HCT116 (cell line): ENCODE measurements at regions not wholly inside any gene's neighbourhood (a gene's known extent, or its start where the extent isn't known, plus 50 kb on each side); places are given as distances from the start of the nearest gene placed in this dataset.

ENCODE experiments used
- ATAC-seq: fragments of 200-7000 bp; cut with Tn5 transposase; 2 replicates; pipeline ENCODE4 v1.9.1; 2020; ENCODE audit warnings: mild to moderate bottlenecking, moderate library complexity
- BruUV-seq: library from RNA; stranded (reverse); fragments of 400-500 nt; replicated peaks from 2 replicates; lab custom pipeline; 2021; lab: Mats Ljungman, UMichigan
- CTCF ChIA-PET: fragments of 300-600 bp; sonication (Branson Sonifier 250); formaldehyde crosslinking; loops from one replicate; lab custom pipeline; 2021; ENCODE audit warnings: antibody characterized with exemption; lab: Charles Lee
- POLR2A ChIA-PET: fragments of 300-600, 350-600 bp; sonication (Branson Sonifier 250); formaldehyde crosslinking; loops from one replicate; lab custom pipeline; 2021; ENCODE audit warnings: antibody characterized with exemption; lab: Charles Lee
- RAD21 ChIA-PET, 2 experiments: fragments of 300-600 bp; sonication (Branson Sonifier 250); formaldehyde crosslinking; loops; one replicate each; lab custom pipeline; 2023; ENCODE audit warnings: low total read pairs in 2 of 2; ENCODE audit not compliant: uncharacterized antibody in 2 of 2, unreplicated experiment in 2 of 2, low non-redundant PET in 1 of 2; lab: Charles Lee
- DNase-seq: peaks from one replicate; pipeline ENCODE4 v3.0.0-alpha.2; 2010; ENCODE audit warnings: low read depth, low spot score
- H2AFZ ChIP-seq: fragments of 200-600 bp; shearing (Covaris generic), sonication (generic); 2 replicates; pipeline ENCODE4 v1.6.1; 2017; ENCODE audit warnings: low read depth, mixed run types, mixed read lengths, antibody characterized with exemption, low read length; ENCODE audit not compliant: poor library complexity, severe bottlenecking
- H3K27ac ChIP-seq: 2 replicates; pipeline ENCODE4 v1.5.1; 2012; ENCODE audit warnings: low read depth, low read length
- H3K27me3 ChIP-seq: fragments of 200-600 bp; sonication (generic); 2 replicates; pipeline ENCODE4 v1.6.1; 2016; ENCODE audit warnings: mixed run types, low read length, mixed read lengths; ENCODE audit not compliant: insufficient read depth
- H3K36me3 ChIP-seq, 2 experiments: fragments of 200-500 bp in 1 of 2; fragments of 200-600 bp in 1 of 2; sonication (Bioruptor generic) in 1 of 2; sonication (generic) in 1 of 2; 2 replicates each; pipeline versions ENCODE4 v1.5.1 to v1.6.1; 2014 to 2016; ENCODE audit warnings: low read length in 2 of 2, inconsistent platforms in 1 of 2, mixed read lengths in 1 of 2, mixed run types in 1 of 2; ENCODE audit not compliant: insufficient read depth in 2 of 2, control insufficient read depth in 1 of 2
- H3K4me1 ChIP-seq, 2 experiments: fragments of 200-600 bp in 1 of 2; sonication (generic) in 1 of 2; 2 replicates each; pipeline versions ENCODE4 v1.5.1 to v1.6.1; 2012 to 2017; ENCODE audit warnings: low read length in 2 of 2, inconsistent platforms in 1 of 2, mild to moderate bottlenecking in 1 of 2, mixed read lengths in 1 of 2, mixed run types in 1 of 2, moderate library complexity in 1 of 2; ENCODE audit not compliant: insufficient read depth in 2 of 2, control insufficient read depth in 1 of 2
- H3K4me2 ChIP-seq: fragments of 200-600 bp; sonication (generic); 2 replicates; pipeline ENCODE4 v1.6.1; 2017; ENCODE audit warnings: mixed run types, low read length, mixed read lengths
- H3K4me3 ChIP-seq, 2 experiments: fragments of 200-600 bp in 1 of 2; sonication (generic) in 1 of 2; replicated peaks in 1 of 2; 2 replicates each; pipeline ENCODE4 v1.5.1; 2011 to 2016; ENCODE audit warnings: low read length in 2 of 2, control low read depth in 1 of 2, low read depth in 1 of 2, mild to moderate bottlenecking in 1 of 2, mixed read lengths in 1 of 2, mixed run types in 1 of 2
- H3K79me2 ChIP-seq: fragments of 200-600 bp; sonication (generic); 2 replicates; pipeline ENCODE4 v1.6.1; 2017; ENCODE audit warnings: mild to moderate bottlenecking, mixed run types, low read length, moderate library complexity, mixed read lengths; ENCODE audit not compliant: insufficient read depth
- H3K9ac ChIP-seq: fragments of 200-600 bp; sonication (generic); 2 replicates; pipeline ENCODE4 v1.6.1; 2016; ENCODE audit warnings: low read length, mixed read lengths
- H3K9me2 ChIP-seq: fragments of 200-600 bp; sonication (generic), shearing (Covaris generic); 2 replicates; pipeline ENCODE4 v1.6.1; 2017; ENCODE audit warnings: mixed run types, mild to moderate bottlenecking, moderate library complexity; ENCODE audit not compliant: insufficient read depth
- H3K9me3 ChIP-seq, 2 experiments: fragments of 200-500 bp in 1 of 2; fragments of 200-600 bp in 1 of 2; sonication (Bioruptor generic) in 1 of 2; sonication (generic) in 1 of 2; 2 replicates each; pipeline ENCODE4 v1.6.1; 2014 to 2017; ENCODE audit warnings: low read length in 2 of 2, mixed read lengths in 2 of 2, inconsistent platforms in 1 of 2, low read depth in 1 of 2, mild to moderate bottlenecking in 1 of 2, mixed run types in 1 of 2, moderate library complexity in 1 of 2; ENCODE audit not compliant: control insufficient read depth in 1 of 2, insufficient read depth in 1 of 2
- H4K20me1 ChIP-seq: fragments of 200-600 bp; sonication (generic), shearing (Covaris generic); 2 replicates; pipeline ENCODE4 v1.6.1; 2017; ENCODE audit warnings: mixed run types, mild to moderate bottlenecking, moderate library complexity; ENCODE audit not compliant: insufficient read depth
- CBX3 ChIP-seq: IDR thresholded peaks from 2 replicates; pipeline ENCODE4 v1.6.1; 2012; ENCODE audit warnings: low read depth
- CEBPB ChIP-seq: IDR thresholded peaks from 2 replicates; pipeline ENCODE4 v1.6.1; 2012; ENCODE audit warnings: low read depth
- ELF1 ChIP-seq: IDR thresholded peaks from 2 replicates; pipeline ENCODE4 v1.6.1; 2012; ENCODE audit warnings: low read depth, borderline replicate concordance
- EZH2 ChIP-seq: fragments of 200-600 bp; sonication (generic); IDR thresholded peaks from 2 replicates; pipeline ENCODE4 v1.6.1; 2017; ENCODE audit warnings: antibody characterized with exemption, mixed run types
- FOSL1 ChIP-seq: IDR thresholded peaks from 2 replicates; pipeline ENCODE4 v1.6.1; 2012; ENCODE audit warnings: low read depth
- JUND ChIP-seq: IDR thresholded peaks from 2 replicates; pipeline ENCODE4 v1.6.1; 2012
- POLR2A ChIP-seq: IDR thresholded peaks from 2 replicates; pipeline ENCODE4 v1.7.0; 2011; ENCODE audit warnings: borderline replicate concordance; ENCODE audit not compliant: insufficient read depth, insufficient read length; ENCODE audit errors: extremely low read depth
- POLR2AphosphoS5 ChIP-seq: IDR thresholded peaks from 2 replicates; pipeline ENCODE4 v1.6.1; 2011; ENCODE audit warnings: mild to moderate bottlenecking, low read depth, low read length, moderate library complexity
- RAD21 ChIP-seq: IDR thresholded peaks from 2 replicates; pipeline ENCODE4 v1.6.1; 2012; ENCODE audit warnings: low read depth, mild to moderate bottlenecking
- SRF ChIP-seq: IDR thresholded peaks from 2 replicates; pipeline ENCODE4 v1.6.1; 2012; ENCODE audit warnings: low read depth
- TCF7L2 ChIP-seq: IDR thresholded peaks from 2 replicates; pipeline ENCODE4 v1.7.0; 2011; ENCODE audit warnings: borderline replicate concordance, inconsistent platforms; ENCODE audit not compliant: insufficient read depth, insufficient read length; ENCODE audit errors: extremely low read depth
- YY1 ChIP-seq: IDR thresholded peaks from 2 replicates; pipeline ENCODE4 v1.6.1; 2011; ENCODE audit warnings: low read length, low read depth, moderate library complexity, mild to moderate bottlenecking; ENCODE audit not compliant: insufficient replicate concordance; ENCODE audit errors: extremely low read depth
- ZFX ChIP-seq: fragments of 450-650 bp; IDR thresholded peaks from 2 replicates; pipeline ENCODE4 v1.6.1; 2017
- ZNF274 ChIP-seq: fragments of 200-500 bp; sonication (Bioruptor generic); IDR thresholded peaks from 2 replicates; pipeline ENCODE4 v1.6.1; 2014; ENCODE audit warnings: mild to moderate bottlenecking, low read depth, low read length, inconsistent platforms
- intact Hi-C: fragments of 100-400 bp; cut with micrococcal nuclease; formaldehyde crosslinking; loops from 2 replicates; pipeline ENCODE4 v1.10.0; 2022
- TF ChIP-seq, protein P1 (sequence below), 3 experiments: fragments of 200-600 bp in 1 of 3; sonication (generic) in 1 of 3; IDR thresholded peaks in 2 of 3; conservative IDR thresholded peaks in 1 of 3; 2 replicates each; pipeline ENCODE4 v1.5.1; 2012 to 2017; ENCODE audit warnings: low read depth in 2 of 3, low read length in 2 of 3, antibody characterized with exemption in 1 of 3, borderline replicate concordance in 1 of 3, control low read depth in 1 of 3, mild to moderate bottlenecking in 1 of 3, mixed read lengths in 1 of 3, mixed run types in 1 of 3, moderate library complexity in 1 of 3; ENCODE audit not compliant: insufficient read depth in 1 of 3
- TF ChIP-seq, protein P2 (sequence below): IDR thresholded peaks from 2 replicates; pipeline ENCODE4 v1.6.1; 2012
- TF ChIP-seq, protein P3 (sequence below): IDR thresholded peaks from 2 replicates; pipeline ENCODE4 v1.6.1; 2012; ENCODE audit warnings: low read depth

DNA sequence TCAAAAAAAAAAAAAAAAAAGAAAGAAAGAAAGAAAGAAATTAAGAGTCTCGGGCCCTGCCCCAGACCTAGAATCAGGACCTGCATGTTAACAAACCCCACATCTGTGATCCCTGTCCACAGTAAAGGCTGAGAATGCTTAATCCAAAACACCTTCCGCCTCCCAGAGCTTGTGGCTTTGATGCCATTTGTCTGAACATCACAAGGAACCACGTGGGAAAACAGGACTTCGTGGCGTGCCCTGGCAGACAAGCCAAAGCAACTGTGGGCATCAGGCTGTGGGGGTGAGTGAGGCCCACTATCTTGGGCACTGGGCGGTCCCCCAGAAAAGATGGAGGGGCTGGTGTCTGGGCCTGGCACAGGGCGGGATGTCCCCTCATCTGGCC is 173.4 kb upstream of the CIBAR2 start:
- Histone ChIP-seq H3K4me3 (no peak overlapping the region), H3K9me3 (no peaks in the 10 kb centered on the region), H3K9me2 (no peaks in the 10 kb centered on the region), H3K4me1 (no peaks in the 10 kb centered on the region), H3K79me2 (no peaks in the 10 kb centered on the region), H4K20me1 (no peaks in the 10 kb centered on the region), H3K4me2 (no peak overlapping the region), H3K27ac (no peak overlapping the region), H3K9ac (no peak overlapping the region), H2AFZ (no peak overlapping the region), H3K36me3 (no peaks in the 10 kb centered on the region), H3K27me3 (no peaks in the 10 kb centered on the region)
- no peak for ATAC-seq
- TF ChIP-seq CBX3 (no peak), RAD21 (no peak), ZNF274 (no peak), ZFX (no peak), YY1 (no peak), CEBPB (no peak), POLR2A (no peak), EZH2 (no peak), JUND (no peak), FOSL1 (no peak), ELF1 (no peak), TCF7L2 (no peak), SRF (no peak), POLR2AphosphoS5 (no peak)
- TF ChIP-seq, protein P1, sequence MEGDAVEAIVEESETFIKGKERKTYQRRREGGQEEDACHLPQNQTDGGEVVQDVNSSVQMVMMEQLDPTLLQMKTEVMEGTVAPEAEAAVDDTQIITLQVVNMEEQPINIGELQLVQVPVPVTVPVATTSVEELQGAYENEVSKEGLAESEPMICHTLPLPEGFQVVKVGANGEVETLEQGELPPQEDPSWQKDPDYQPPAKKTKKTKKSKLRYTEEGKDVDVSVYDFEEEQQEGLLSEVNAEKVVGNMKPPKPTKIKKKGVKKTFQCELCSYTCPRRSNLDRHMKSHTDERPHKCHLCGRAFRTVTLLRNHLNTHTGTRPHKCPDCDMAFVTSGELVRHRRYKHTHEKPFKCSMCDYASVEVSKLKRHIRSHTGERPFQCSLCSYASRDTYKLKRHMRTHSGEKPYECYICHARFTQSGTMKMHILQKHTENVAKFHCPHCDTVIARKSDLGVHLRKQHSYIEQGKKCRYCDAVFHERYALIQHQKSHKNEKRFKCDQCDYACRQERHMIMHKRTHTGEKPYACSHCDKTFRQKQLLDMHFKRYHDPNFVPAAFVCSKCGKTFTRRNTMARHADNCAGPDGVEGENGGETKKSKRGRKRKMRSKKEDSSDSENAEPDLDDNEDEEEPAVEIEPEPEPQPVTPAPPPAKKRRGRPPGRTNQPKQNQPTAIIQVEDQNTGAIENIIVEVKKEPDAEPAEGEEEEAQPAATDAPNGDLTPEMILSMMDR (IDR thresholded peaks at IDR 0.05 in 2 of 3, conservative IDR thresholded peaks at IDR 0.05 in 1 of 3; ENCODE audit: borderline replicate concordance in 1 of 3, insufficient read depth in 1 of 3, low read depth in 2 of 3, low read length in 2 of 3): no peak
- TF ChIP-seq, protein P2, sequence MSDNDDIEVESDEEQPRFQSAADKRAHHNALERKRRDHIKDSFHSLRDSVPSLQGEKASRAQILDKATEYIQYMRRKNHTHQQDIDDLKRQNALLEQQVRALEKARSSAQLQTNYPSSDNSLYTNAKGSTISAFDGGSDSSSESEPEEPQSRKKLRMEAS: no peak
- TF ChIP-seq, protein P3, sequence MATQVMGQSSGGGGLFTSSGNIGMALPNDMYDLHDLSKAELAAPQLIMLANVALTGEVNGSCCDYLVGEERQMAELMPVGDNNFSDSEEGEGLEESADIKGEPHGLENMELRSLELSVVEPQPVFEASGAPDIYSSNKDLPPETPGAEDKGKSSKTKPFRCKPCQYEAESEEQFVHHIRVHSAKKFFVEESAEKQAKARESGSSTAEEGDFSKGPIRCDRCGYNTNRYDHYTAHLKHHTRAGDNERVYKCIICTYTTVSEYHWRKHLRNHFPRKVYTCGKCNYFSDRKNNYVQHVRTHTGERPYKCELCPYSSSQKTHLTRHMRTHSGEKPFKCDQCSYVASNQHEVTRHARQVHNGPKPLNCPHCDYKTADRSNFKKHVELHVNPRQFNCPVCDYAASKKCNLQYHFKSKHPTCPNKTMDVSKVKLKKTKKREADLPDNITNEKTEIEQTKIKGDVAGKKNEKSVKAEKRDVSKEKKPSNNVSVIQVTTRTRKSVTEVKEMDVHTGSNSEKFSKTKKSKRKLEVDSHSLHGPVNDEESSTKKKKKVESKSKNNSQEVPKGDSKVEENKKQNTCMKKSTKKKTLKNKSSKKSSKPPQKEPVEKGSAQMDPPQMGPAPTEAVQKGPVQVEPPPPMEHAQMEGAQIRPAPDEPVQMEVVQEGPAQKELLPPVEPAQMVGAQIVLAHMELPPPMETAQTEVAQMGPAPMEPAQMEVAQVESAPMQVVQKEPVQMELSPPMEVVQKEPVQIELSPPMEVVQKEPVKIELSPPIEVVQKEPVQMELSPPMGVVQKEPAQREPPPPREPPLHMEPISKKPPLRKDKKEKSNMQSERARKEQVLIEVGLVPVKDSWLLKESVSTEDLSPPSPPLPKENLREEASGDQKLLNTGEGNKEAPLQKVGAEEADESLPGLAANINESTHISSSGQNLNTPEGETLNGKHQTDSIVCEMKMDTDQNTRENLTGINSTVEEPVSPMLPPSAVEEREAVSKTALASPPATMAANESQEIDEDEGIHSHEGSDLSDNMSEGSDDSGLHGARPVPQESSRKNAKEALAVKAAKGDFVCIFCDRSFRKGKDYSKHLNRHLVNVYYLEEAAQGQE: no peak
- BruUV-seq: no TSS peak
- CTCF ChIA-PET: interaction anchor here (2.3 kb wide), 1 partner anchor 12 kb away, joined by 9 read pairs; no protein-coding TSS in a partner anchor
- POLR2A ChIA-PET: no interaction called here
- intact Hi-C loops: no loop called here
- RAD21 ChIA-PET: interaction anchor here in 1 of 2 experiments (0.6 kb wide), 1 partner anchor 174 kb away, joined by 3 read pairs; the partner anchor contains the start of gene CIBAR2
- DNase-seq: no peak
